HepG2 (cell line): ENCODE measurements at regions not wholly inside any gene's neighbourhood (a gene's known extent, or its start where the extent isn't known, plus 50 kb on each side); places are given as distances from the start of the nearest gene placed in this dataset.

Experiments
- ATAC-seq: fragments of 200-7000 bp; cut with Tn5 transposase; 3 replicates; pipeline ENCODE4 v1.9.1; 2020; ENCODE audit warnings: mild to moderate bottlenecking, moderate library complexity
- BruUV-seq: library from RNA; stranded (reverse); fragments of 400-500 nt; replicated peaks from 2 replicates; lab custom pipeline; 2021; lab: Mats Ljungman, UMichigan
- CTCF ChIA-PET: fragments of 300-600 bp; formaldehyde crosslinking; extraction: SDS; loops from one replicate; lab custom pipeline; 2021; ENCODE audit warnings: low total read pairs, inconsistent platforms, low intra/inter-chr PET ratio; lab: Yijun Ruan, JAX
- POLR2A ChIA-PET: fragments of 350-600 bp; sonication (Branson Sonifier 250); formaldehyde crosslinking; loops from one replicate; lab custom pipeline; 2020; ENCODE audit warnings: antibody characterized with exemption, inconsistent platforms; lab: Yijun Ruan, JAX
- DNase-seq: peaks from one replicate; pipeline ENCODE4 v3.0.0-alpha.2; 2015; ENCODE audit warnings: low spot score
- FAIRE-seq: peaks from 3 replicates; lab custom pipeline; 2011; peaks lifted over from hg19 to GRCh38; lab: Jason Lieb, UNC
- H2AFZ ChIP-seq: one replicate; pipeline ENCODE4 v1.6.1; 2011; ENCODE audit warnings: low read length, inconsistent platforms
- H3K27ac ChIP-seq: fragments of 300-600 bp; 3 replicates; pipeline ENCODE4 v1.8.0; 2011; ENCODE audit warnings: mixed run types, mild to moderate bottlenecking, mixed read lengths, low read length, inconsistent platforms; ENCODE audit not compliant: insufficient read depth; ENCODE audit errors: extremely low read length
- H3K27me3 ChIP-seq, 2 experiments: fragments of 200-600 bp in 1 of 2; 2 replicates in 1 of 2; 3 replicates in 1 of 2; pipeline versions ENCODE4 v1.6.0 to v1.8.0; 2011; ENCODE audit warnings: low read length in 2 of 2, mild to moderate bottlenecking in 2 of 2, moderate library complexity in 2 of 2, inconsistent platforms in 1 of 2; ENCODE audit not compliant: insufficient read depth in 2 of 2, control insufficient read depth in 1 of 2
- H3K36me3 ChIP-seq, 2 experiments: fragments of 200-600 bp in 1 of 2; replicated peaks in 1 of 2; 2 replicates in 1 of 2; 3 replicates in 1 of 2; pipeline versions ENCODE4 v1.5.1 to v1.8.0; 2011; ENCODE audit warnings: low read length in 2 of 2, inconsistent platforms in 1 of 2; ENCODE audit not compliant: insufficient read depth in 2 of 2, control insufficient read depth in 1 of 2
- H3K4me1 ChIP-seq: 2 replicates; pipeline ENCODE4 v1.5.1; 2012; ENCODE audit warnings: low read length, inconsistent platforms; ENCODE audit not compliant: insufficient read depth
- H3K4me2 ChIP-seq: 2 replicates; pipeline ENCODE4 v1.6.0; 2011; ENCODE audit warnings: low read depth, low read length, inconsistent platforms
- H3K4me3 ChIP-seq, 3 experiments: fragments of 200-600 bp in 1 of 3; sonication (generic), shearing (Covaris generic) in 1 of 3; replicated peaks in 1 of 3; 2 replicates each; pipeline ENCODE4 v1.5.1; 2011 to 2016; ENCODE audit warnings: low read length in 3 of 3, inconsistent platforms in 2 of 3, low read depth in 2 of 3, mild to moderate bottlenecking in 2 of 3, control low read depth in 1 of 3, mixed read lengths in 1 of 3; ENCODE audit not compliant: insufficient read depth in 1 of 3
- H3K79me2 ChIP-seq: one replicate; pipeline ENCODE4 v1.6.1; 2011; ENCODE audit warnings: low read length, inconsistent platforms; ENCODE audit not compliant: insufficient read depth
- H3K9ac ChIP-seq: 2 replicates; pipeline ENCODE4 v1.6.0; 2011; ENCODE audit warnings: mild to moderate bottlenecking, low read depth, low read length, inconsistent platforms; ENCODE audit not compliant: insufficient read depth
- H3K9me3 ChIP-seq: 2 replicates; pipeline ENCODE4 v1.5.1; 2012; ENCODE audit warnings: mild to moderate bottlenecking, low read length
- H4K20me1 ChIP-seq: 2 replicates; pipeline ENCODE4 v1.6.0; 2011; ENCODE audit warnings: inconsistent platforms, mild to moderate bottlenecking, low read length, moderate library complexity; ENCODE audit not compliant: insufficient read depth
- ARID5B ChIP-seq: IDR thresholded peaks from 2 replicates; pipeline ENCODE4 v1.4.0; 2020; ENCODE audit warnings: mild to moderate bottlenecking, missing genetic modification reagents
- CBX5 ChIP-seq: sonication (generic); formaldehyde crosslinking; IDR thresholded peaks from 2 replicates; pipeline ENCODE4 v1.4.0; 2020; ENCODE audit warnings: missing genetic modification reagents, borderline replicate concordance
- E2F2 ChIP-seq: sonication (generic); formaldehyde crosslinking; IDR thresholded peaks from 2 replicates; pipeline ENCODE4 v1.4.0; 2020; ENCODE audit warnings: missing genetic modification reagents, borderline replicate concordance
- ELF4 ChIP-seq: sonication (generic); formaldehyde crosslinking; IDR thresholded peaks from 2 replicates; pipeline ENCODE4 v1.5.0; 2020; ENCODE audit warnings: missing genetic modification reagents, mild to moderate bottlenecking, moderate library complexity, borderline replicate concordance
- ETV5 ChIP-seq: IDR thresholded peaks from 2 replicates; pipeline ENCODE4 v1.6.1; 2018; ENCODE audit warnings: missing biosample characterization, missing genetic modification reagents, inconsistent platforms, borderline replicate concordance
- HCFC1 ChIP-seq: fragments of 150-350 bp; IDR thresholded peaks from 2 replicates; pipeline ENCODE4 v1.6.1; 2014; ENCODE audit warnings: low read depth, low read length
- MED13 ChIP-seq: sonication (generic); formaldehyde crosslinking; IDR thresholded peaks from 2 replicates; pipeline ENCODE4 v1.5.0; 2020; ENCODE audit warnings: missing genetic modification reagents
- NBN ChIP-seq: fragments of 450-650 bp; conservative IDR thresholded peaks from 2 replicates; pipeline ENCODE4 v1.6.1; 2017
- NFIC ChIP-seq: IDR thresholded peaks from 2 replicates; pipeline ENCODE4 v1.6.1; 2012; ENCODE audit warnings: mild to moderate bottlenecking, low read length, inconsistent platforms
- RXRB ChIP-seq: IDR thresholded peaks from 2 replicates; pipeline ENCODE4 v1.6.1; 2016; ENCODE audit warnings: borderline replicate concordance, missing genetic modification reagents, missing compliant biosample characterization
- TAF1 ChIP-seq: sonication (generic); formaldehyde crosslinking; IDR thresholded peaks from 2 replicates; pipeline ENCODE4 v1.4.0; 2020; ENCODE audit warnings: missing genetic modification reagents
- ZEB1 ChIP-seq: IDR thresholded peaks from 2 replicates; pipeline ENCODE4 v1.6.1; 2012; ENCODE audit warnings: mild to moderate bottlenecking, low read depth, inconsistent platforms; ENCODE audit not compliant: insufficient replicate concordance
- ZNF557 ChIP-seq: sonication (generic); formaldehyde crosslinking; IDR thresholded peaks from 2 replicates; pipeline ENCODE4 v1.4.0; 2020; ENCODE audit warnings: missing genetic modification reagents
- ZNF614 ChIP-seq: IDR thresholded peaks from 2 replicates; pipeline ENCODE4 v1.6.1; 2018; ENCODE audit warnings: missing biosample characterization, missing genetic modification reagents, inconsistent platforms, borderline replicate concordance
- WGBS: methylation state at CpG from one replicate; pipeline ENCODE4 v1.1.6; 2017; ENCODE audit warnings: low lambda C conversion rate; 5-methylcytosine and 5-hydroxymethylcytosine counted together
- in situ Hi-C: cut with HindIII; loops from 2 replicates; pipeline ENCODE4 v1.10.0; 2017; ENCODE audit warnings: low pct_unique_long_range_greater_than_20kb; ENCODE audit not compliant: extremely low pct_ligation_motif_present
- intact Hi-C: fragments of 100-400 bp; cut with micrococcal nuclease; formaldehyde crosslinking; loops from one replicate; pipeline ENCODE4 v1.10.0; 2022; ENCODE audit not compliant: unreplicated experiment

GRCh38 chr15:29533647-29534046 is 264.0 kb upstream of the NSMCE3 start:
- ChIA-PET POLR2A (no interaction called here), CTCF (no interaction called here)
- in situ Hi-C loops = no loop called here
- Histone ChIP-seq H3K4me1 (no peaks in the 10 kb centered on the region), H3K9me3 (no peaks in the 10 kb centered on the region), H3K4me2 (no peak overlapping the region), H2AFZ (no peak overlapping the region), H3K27ac (no peak overlapping the region), H3K27me3 (peaks cover 0 to 6% of the 10 kb centered on the region in 2 experiments; a peak in 2 of 5 replicates), H4K20me1 (no peaks in the 10 kb centered on the region), H3K79me2 (no peaks in the 10 kb centered on the region), H3K9ac (no peak overlapping the region), H3K4me3 (no peak overlapping the region), H3K36me3 (no peaks in the 10 kb centered on the region)
- no peak for DNase-seq
- BruUV-seq = no TSS peak
- WGBS = 20% methylated on average over 5 of the region's 5 CpGs
- no peak for TF ChIP-seq E2F2 (CRISPR knock-in tag)
- no peak for TF ChIP-seq CBX5 (CRISPR knock-in tag)
- TF ChIP-seq ELF4 (CRISPR knock-in tag) = no peak
- no peak for TF ChIP-seq NFIC
- no peak for TF ChIP-seq ETV5 (CRISPR knock-in tag)
- no peak for TF ChIP-seq ARID5B (CRISPR knock-in tag)
- no peak for TF ChIP-seq RXRB (CRISPR knock-in tag)
- TF ChIP-seq MED13 (CRISPR knock-in tag) = no peak
- TF ChIP-seq NBN = no peak
- TF ChIP-seq ZNF557 (CRISPR knock-in tag) = no peak
- no peak for TF ChIP-seq HCFC1
- no peak for TF ChIP-seq TAF1
- no peak for TF ChIP-seq ZNF614 (CRISPR knock-in tag)
- TF ChIP-seq ZEB1 = no peak
- FAIRE-seq = no peak
- no peak for ATAC-seq
- intact Hi-C loops = no loop called here
